Lower leg skin (tissue), 4 donors: ENCODE measurements at regions not wholly inside any gene's neighbourhood (a gene's known extent, or its start where the extent isn't known, plus 50 kb on each side); places are given as distances from the start of the nearest gene placed in this dataset.

ENCODE experiments used
- DNase-seq, 2 donors: peaks; one replicate each; pipeline ENCODE4 v3.0.0-alpha.2; 2019; ENCODE audit warnings: low spot score in 2 of 2
- H3K4me3 ChIP-seq: fragments of 200-600 bp; sonication (generic); 2 replicates; pipeline ENCODE4 v1.5.1; 2017; ENCODE audit warnings: mild to moderate bottlenecking, low read depth; ENCODE audit not compliant: poor library complexity, severe bottlenecking
- POLR2A ChIP-seq, 2 donors: fragments of 450-650 bp; IDR thresholded peaks; one replicate each; pipeline ENCODE4 v1.6.1; 2016 to 2017; ENCODE audit warnings: antibody characterized with exemption in 2 of 2, mild to moderate bottlenecking in 1 of 2, moderate library complexity in 1 of 2
- WGBS, 2 donors: methylation state at CpG; one replicate each; pipeline ENCODE4 v1.1.5; 2018; 5-methylcytosine and 5-hydroxymethylcytosine counted together
- intact Hi-C: fragments of 100-400 bp; cut with DNase I; formaldehyde crosslinking; loops from one replicate; pipeline ENCODE4 v1.15.0; 2023; ENCODE audit warnings: low total_unique reads
- TF ChIP-seq, protein P1 (sequence below), 3 donors: fragments of 450-650 bp; IDR thresholded peaks; one replicate each; pipeline ENCODE4 v1.5.1; 2016; ENCODE audit warnings: antibody characterized with exemption in 3 of 3, mild to moderate bottlenecking in 3 of 3, moderate library complexity in 2 of 3

DNA sequence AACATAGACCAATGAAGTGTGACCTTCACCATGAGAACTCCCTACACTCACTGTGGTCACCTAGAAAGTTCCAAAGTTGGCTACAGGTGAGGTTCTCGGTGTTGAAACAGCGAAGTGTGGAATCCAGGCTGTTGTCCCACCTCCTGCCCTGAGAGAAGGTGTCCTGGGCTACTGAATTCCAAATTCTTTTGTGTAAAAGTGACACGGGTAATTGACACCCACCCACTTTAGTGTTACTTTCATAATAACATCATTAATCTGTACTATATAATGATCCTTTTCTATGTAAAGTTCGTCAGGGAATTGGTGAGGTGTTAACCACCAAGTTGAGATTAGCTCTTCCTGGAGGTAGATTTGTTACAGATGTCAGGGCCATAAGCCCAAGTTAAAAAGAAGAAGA, 690.7 kb downstream of the RWDD3 start:
- no peak for DNase-seq
- intact Hi-C loops = no loop called here
- 89% methylated on average over 4 of the region's 4 CpGs for WGBS, 2 donors
- no peak overlapping the region for H3K4me3 ChIP-seq
- TF ChIP-seq, protein P1, sequence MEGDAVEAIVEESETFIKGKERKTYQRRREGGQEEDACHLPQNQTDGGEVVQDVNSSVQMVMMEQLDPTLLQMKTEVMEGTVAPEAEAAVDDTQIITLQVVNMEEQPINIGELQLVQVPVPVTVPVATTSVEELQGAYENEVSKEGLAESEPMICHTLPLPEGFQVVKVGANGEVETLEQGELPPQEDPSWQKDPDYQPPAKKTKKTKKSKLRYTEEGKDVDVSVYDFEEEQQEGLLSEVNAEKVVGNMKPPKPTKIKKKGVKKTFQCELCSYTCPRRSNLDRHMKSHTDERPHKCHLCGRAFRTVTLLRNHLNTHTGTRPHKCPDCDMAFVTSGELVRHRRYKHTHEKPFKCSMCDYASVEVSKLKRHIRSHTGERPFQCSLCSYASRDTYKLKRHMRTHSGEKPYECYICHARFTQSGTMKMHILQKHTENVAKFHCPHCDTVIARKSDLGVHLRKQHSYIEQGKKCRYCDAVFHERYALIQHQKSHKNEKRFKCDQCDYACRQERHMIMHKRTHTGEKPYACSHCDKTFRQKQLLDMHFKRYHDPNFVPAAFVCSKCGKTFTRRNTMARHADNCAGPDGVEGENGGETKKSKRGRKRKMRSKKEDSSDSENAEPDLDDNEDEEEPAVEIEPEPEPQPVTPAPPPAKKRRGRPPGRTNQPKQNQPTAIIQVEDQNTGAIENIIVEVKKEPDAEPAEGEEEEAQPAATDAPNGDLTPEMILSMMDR (IDR thresholded peaks at IDR 0.05) = no peak
- no peak for TF ChIP-seq POLR2A (IDR thresholded peaks at IDR 0.05)

DNA sequence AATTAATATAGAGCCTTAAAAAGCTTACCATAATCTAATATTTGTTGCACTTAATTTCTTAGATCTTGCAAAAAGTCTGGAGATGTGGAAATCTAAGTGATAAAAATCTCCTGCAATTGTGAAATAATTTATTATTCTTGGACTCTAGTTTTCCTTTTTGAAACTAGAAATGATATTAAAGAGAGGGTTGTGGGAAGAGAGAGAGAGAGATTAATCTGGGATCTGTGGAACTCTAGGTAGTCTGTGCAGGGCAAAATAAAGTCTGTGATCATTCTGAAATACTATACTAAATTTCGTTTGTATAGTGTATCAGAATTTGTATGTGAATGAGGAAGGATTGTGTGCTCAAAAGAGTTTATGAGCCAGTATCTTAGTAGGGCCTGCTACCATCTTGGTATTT, 692.3 kb downstream of the RWDD3 start:
- TF ChIP-seq, protein P1 (IDR thresholded peaks at IDR 0.05) = no peak
- no peak for TF ChIP-seq POLR2A (IDR thresholded peaks at IDR 0.05)
- 55 to 62% methylated on average over 1 of the region's 1 CpG for WGBS, 2 donors
- no peak overlapping the region for H3K4me3 ChIP-seq
- intact Hi-C loops = no loop called here
- no peak for DNase-seq

DNA sequence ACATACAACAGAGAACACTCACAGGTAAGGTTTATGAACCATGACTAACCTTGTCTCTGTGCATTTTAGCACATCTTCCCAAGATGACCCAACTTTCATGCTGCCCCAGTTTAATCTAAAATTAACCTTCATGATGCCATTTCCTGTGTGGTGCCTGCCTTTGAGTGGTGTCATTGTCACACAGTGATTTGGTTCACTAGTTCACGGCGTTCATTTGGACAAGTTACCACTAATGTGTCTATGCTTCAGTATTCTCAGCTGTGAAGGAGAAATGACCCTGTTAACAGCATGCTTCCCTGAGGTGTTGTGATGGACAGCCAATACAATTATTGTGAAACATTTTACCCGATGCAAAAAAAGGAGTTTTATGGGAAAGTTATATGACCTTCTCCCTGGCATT, 693.1 kb downstream of the RWDD3 start:
- 84% methylated on average over 3 of the region's 3 CpGs for WGBS, 2 donors
- no peak overlapping the region for H3K4me3 ChIP-seq
- DNase-seq = no peak
- intact Hi-C loops = no loop called here
- TF ChIP-seq, protein P1 (IDR thresholded peaks at IDR 0.05) = no peak
- TF ChIP-seq POLR2A (IDR thresholded peaks at IDR 0.05) = no peak

DNA sequence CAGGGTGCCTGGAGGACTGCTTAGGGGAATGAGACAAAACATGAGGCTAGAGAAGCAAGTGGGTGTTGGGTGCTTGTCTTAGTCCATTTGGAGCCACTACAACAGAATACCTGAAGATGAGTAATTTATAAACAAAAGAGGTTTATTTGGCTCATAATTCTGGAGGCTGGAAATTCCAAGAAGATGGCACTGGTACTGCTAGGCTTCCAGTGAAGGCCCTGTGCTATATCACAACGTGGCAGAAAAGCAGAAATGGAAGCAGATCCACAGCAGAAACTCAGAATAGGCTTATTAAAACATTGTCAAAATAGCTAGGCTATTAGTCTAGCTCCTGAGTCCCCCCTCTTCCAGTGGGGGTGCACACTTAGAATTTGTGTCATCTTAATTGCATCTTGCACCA, 701.7 kb downstream of the RWDD3 start:
- intact Hi-C loops = no loop called here
- WGBS, 2 donors = 68 to 79% methylated on average over 1 of the region's 1 CpG
- no peak overlapping the region for H3K4me3 ChIP-seq
- TF ChIP-seq, protein P1 (IDR thresholded peaks at IDR 0.05) = no peak
- TF ChIP-seq POLR2A (IDR thresholded peaks at IDR 0.05) = no peak
- DNase-seq = no peak

DNA sequence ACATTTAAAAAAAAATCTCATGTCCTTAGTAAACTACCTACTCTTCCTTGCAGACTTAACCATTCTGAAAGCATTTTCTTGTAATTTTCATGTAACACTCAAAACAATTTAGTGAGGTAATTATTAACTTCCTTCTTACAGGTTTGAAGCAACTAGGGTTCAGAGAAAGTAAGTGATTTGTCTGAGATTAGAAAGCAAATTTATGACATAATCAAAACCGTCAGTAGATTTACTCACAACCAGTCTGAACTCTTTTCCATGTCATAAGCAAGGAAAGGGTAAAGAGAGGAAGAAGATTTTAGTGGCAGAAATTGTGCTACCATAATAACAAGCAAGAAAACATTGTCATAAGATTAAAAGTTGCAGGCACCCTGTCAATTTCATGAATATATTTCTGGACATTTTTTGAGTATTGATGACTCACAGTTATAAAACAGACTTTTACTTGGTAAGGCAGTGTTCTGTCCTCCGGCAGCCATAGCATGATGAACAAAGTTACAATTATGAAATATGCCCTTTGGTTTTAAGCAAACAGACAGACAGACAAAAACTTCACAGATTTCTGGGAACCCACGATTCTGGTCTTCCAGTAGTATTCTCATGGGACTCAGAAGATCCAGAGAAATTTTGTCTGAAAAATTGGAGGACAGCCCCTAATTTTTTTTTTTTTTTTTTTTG, 707.2 kb downstream of the RWDD3 start:
- intact Hi-C loops = no loop called here
- no peak for TF ChIP-seq POLR2A (IDR thresholded peaks at IDR 0.05)
- TF ChIP-seq, protein P1 (IDR thresholded peaks at IDR 0.05) = no peak
- no peak for DNase-seq
- WGBS, 2 donors = 50 to 51% methylated on average over 3 of the region's 3 CpGs
- no peak overlapping the region for H3K4me3 ChIP-seq

DNA sequence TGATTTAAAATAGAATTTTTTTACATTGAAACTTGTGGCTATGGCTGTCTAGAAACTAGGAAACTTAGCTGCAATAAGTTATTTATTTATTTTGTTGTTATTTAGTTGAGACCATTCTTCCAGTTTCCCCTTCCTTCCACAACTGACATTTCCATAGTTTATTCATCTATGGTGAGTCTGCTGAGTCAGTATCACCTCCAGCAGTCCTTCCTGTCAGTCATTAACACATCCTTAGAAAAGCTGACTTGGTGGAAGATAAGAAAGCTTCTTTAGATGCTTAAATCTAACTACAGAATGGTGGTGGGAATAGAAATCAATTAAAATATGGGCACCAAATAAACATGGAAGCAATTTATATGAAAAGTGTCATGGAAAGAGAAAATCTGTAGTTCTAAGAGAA, 714.0 kb downstream of the RWDD3 start:
- no peak overlapping the region for H3K4me3 ChIP-seq
- no peak for DNase-seq
- intact Hi-C loops = no loop called here
- TF ChIP-seq, protein P1 (IDR thresholded peaks at IDR 0.05) = no peak
- no peak for TF ChIP-seq POLR2A (IDR thresholded peaks at IDR 0.05)
